D721Med (cell line): ENCODE measurements at regions not wholly inside any gene's neighbourhood (a gene's known extent, or its start where the extent isn't known, plus 50 kb on each side); places are given as distances from the start of the nearest gene placed in this dataset.

ENCODE experiments used
- DNase-seq: peaks from one replicate; pipeline ENCODE4 v3.0.0; 2011; ENCODE audit warnings: low spot score; ENCODE audit not compliant: insufficient read length
- FAIRE-seq: peaks from 2 replicates; lab custom pipeline; 2011; peaks lifted over from hg19 to GRCh38; lab: Jason Lieb, UNC
- TF ChIP-seq, protein P1 (sequence below): IDR thresholded peaks from 2 replicates; pipeline ENCODE4 v1.5.1; 2012; ENCODE audit warnings: mild to moderate bottlenecking, control low read depth; ENCODE audit not compliant: insufficient read depth; ENCODE audit errors: missing control alignments

DNA sequence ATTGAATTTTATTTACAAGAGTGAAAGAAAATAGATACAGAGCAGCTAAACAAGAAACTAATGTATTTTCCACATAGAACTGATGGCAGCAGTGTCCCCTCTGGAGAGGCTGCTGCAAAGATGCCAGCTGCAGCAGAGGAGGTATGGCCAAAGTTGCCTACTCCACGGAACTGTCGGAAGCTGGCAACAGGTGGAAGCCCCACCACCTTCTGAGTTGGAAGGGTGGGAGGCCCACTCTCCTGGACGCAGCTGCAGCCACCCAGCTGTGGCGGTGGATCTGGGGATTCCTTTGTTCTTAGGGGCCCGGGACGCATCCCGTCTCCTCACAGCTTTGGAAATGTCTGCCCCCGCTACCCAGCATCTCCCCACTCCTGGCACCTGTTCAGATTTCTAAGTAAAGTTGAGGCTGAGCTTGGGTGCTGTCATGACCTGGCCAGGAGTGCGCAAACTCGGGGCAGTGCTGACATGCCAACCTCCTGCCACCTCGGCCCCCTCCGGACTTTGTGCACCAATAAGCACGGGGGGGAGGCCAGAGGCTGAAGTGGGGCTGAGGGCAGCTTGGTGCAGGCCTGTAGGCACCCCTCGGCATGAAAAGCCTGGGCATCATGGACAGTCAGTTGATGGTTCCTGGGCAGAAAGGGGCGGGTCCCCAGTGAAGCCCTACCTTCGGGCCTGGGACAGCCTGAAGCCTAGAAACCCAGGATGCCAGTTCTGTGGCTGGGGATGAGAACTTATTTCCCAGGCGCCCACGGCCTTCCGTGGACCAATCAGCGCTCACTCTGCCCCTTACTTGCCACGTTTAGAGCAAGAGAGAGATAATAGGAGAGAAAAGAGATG is 1071.4 kb downstream of the JRKL start:
- TF ChIP-seq, protein P1, sequence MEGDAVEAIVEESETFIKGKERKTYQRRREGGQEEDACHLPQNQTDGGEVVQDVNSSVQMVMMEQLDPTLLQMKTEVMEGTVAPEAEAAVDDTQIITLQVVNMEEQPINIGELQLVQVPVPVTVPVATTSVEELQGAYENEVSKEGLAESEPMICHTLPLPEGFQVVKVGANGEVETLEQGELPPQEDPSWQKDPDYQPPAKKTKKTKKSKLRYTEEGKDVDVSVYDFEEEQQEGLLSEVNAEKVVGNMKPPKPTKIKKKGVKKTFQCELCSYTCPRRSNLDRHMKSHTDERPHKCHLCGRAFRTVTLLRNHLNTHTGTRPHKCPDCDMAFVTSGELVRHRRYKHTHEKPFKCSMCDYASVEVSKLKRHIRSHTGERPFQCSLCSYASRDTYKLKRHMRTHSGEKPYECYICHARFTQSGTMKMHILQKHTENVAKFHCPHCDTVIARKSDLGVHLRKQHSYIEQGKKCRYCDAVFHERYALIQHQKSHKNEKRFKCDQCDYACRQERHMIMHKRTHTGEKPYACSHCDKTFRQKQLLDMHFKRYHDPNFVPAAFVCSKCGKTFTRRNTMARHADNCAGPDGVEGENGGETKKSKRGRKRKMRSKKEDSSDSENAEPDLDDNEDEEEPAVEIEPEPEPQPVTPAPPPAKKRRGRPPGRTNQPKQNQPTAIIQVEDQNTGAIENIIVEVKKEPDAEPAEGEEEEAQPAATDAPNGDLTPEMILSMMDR: no peak
- DNase-seq: no peak
- no peak for FAIRE-seq

DNA sequence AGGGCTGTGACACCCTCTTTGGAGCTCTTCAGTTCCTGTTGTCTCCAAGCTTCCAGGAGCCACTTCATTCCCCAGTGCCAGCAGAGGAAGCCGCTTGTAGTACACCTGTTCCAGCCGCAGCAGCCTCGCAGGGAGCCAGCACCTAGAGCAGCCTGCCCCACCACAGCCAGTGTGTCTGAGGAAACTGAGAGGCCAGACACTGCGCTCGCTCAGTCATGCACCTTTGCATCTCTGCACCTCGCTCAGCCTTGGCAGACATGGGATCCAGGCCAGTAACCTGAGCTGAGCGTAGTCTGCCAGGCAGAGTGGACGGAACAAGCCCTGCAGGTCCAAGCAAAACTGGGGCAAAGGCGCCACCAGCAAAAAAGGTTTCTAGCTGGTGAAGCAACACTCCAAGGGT is 1072.1 kb downstream of the JRKL start:
- FAIRE-seq (no peak), DNase-seq (no peak)
- TF ChIP-seq, protein P1: no peak

DNA sequence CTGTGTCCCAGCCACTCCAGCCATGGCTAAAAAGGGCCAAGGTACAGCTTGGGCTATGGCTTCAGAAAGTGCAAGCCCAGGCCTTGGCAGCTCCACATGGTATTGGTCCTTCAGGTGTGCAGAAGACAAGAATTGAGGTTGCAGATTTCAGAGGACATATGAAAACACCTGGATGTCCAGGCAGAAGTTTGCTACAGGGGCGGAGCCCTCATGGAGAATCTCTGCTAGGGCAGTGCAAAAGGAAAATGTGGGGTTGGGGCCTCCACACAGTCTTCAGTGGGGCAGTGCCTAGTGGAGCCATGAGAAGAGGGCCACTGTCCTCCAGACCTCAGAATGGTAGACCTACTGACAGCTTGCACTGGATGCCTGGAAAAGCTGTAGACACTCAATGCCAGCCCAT is 1074.1 kb downstream of the JRKL start:
- TF ChIP-seq, protein P1: no peak
- FAIRE-seq (no peak), DNase-seq (no peak)

- FAIRE-seq (no peak), DNase-seq (no peak)
- TF ChIP-seq, protein P1: no peak
These were observed 1081.7 kb downstream of the JRKL start for GRCh38 chr11:97471480-97471879.

DNA sequence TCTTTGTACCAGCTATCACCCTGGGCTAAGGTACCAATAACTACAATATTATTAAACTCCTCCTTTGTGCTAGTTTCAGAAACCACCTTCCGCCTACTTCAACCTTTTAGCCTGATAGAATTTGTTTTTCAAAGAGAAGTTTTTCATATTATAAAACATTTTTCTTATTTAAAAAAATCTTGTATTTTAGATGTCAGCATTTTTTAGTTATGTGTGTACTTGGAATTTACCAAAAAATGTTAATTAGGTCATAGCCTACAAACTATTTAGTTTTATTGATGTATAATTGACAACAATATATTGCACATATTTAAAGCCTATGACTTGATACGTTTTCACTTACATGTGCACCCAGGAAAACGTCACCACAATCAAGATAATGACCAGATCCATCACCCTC is 1097.6 kb downstream of the JRKL start:
- FAIRE-seq: no peak
- DNase-seq: no peak
- TF ChIP-seq, protein P1: no peak

DNA sequence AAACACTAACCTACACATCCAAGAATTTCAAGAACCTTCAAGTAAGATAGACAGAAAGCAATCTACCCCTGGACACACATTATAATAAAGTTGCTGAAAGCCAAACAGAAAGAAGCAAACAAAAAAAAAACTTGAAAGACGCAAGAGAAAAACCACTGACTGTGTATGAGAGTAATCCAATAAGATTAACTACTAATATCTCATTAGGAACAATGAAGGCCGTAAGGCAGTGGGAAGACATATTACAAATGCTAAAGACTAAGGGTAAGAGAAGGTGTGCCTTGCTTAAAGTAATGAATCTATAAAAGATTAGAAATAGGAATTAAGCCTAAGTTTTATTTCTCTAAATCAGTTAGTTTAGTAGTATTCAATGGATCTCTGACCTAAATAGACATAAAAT is 1109.1 kb downstream of the JRKL start:
- TF ChIP-seq, protein P1: no peak
- FAIRE-seq (peak; percentile 38), DNase-seq (no peak)

DNA sequence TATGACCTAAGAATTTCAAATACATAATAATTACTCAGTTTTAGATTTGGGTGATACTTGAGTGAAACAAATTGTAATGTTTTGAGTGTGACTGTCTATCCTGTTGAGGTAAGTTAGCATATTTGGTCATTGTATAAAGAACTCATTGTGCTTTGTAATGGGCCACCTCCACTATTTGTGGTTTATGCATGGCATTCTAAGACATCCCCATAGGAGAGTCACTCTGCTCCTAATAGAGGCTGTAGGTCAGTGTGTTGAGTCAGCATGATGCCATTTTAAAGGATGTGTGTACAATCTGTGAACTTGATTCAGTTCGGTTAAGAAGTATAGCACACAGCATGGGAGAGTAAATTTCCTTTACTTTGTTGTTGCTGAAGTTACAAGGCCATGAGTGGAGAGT is 1112.4 kb downstream of the JRKL start:
- FAIRE-seq (no peak), DNase-seq (no peak)
- TF ChIP-seq, protein P1: no peak
